GM18526 (cell line): ENCODE measurements at regions not wholly inside any gene's neighbourhood (a gene's known extent, or its start where the extent isn't known, plus 50 kb on each side); places are given as distances from the start of the nearest gene placed in this dataset.

Experiments
- POLR2A ChIP-seq: IDR thresholded peaks from 3 replicates; pipeline ENCODE4 v1.6.1; 2011; ENCODE audit not compliant: insufficient read length; ENCODE audit errors: extremely low read depth

GRCh38 chr3:168511428-168512014, 415.8 kb upstream of the GOLIM4 start:
- TF ChIP-seq POLR2A, result no peak

GRCh38 chr3:168506589-168506988, 410.9 kb upstream of the GOLIM4 start:
- no peak for TF ChIP-seq POLR2A

DNA sequence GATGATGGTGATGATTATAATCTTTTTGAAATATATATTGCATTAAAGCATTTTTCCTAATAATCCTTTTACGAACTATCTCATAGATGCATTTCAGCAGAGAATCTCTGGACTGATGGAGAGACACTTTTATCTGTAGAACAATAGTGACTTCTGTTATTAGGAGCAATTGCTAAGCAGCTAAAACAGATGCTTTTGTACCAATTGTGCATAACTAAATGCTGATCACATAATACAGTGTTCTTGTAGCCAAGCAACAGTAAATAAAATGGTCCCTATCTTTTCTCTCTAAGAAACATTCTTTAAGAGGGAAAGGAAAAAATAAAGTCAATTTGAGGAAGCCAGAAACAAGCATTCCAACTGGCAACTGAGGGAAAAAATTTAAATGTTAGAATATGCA, 405.8 kb upstream of the GOLIM4 start:
- TF ChIP-seq POLR2A, result no peak

DNA sequence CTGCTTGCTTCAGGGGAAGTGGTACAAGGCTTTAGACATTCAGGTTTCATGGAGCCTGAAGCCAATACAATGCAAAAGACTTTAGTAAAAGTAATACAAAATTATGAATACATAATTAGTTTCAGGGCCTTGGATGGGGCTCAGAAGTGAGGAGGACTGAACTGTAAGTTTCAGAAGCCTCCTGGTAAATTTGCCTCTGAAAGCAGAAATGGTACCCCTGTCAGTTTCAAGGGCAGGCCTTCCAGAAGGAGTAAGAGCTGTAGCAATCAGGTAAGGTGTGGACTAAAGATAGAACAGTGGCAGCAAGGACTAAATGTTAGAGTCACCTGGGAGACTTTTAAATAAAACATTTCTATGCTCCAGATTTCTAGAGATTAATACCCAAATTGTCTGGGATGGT, 402.5 kb upstream of the GOLIM4 start:
- no peak for TF ChIP-seq POLR2A

DNA sequence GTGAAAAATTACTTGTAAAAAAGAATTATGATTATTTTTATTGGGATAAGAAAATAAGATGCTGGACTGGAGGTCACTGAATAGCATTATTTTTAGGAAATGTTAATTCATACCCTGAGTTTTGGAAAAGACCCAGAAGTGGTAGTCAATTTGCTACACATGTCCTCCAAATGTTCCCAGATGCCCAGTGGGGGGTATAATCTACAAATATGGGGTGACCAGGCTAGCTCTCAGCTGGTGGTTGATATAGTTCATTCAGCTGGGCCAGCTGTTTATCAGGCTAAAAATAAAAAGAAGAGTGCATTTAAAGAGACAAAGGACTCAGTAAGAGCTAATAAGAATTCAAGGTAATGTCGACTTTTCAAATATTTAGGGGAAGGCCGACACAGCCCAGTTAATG, 402.0 kb upstream of the GOLIM4 start:
- no peak for TF ChIP-seq POLR2A

DNA sequence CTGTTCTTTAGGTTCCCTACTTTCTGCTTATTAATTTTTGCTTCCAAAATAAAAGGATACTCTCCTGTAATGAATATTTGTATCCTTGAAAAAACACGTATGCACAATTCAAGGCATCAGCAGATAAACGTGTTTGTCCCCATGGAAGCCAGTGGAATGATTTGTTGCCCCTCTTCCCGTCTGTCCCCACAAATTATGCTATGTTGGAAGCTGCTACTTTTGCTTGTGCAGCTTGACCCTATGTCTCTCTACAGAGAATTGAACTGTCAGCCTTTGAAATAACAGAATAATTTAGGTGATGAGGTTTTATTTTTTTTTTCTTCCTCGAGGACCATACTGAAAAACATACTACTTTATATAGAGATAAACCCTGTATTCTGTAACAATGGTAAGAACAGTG, 401.5 kb upstream of the GOLIM4 start:
- no peak for TF ChIP-seq POLR2A

- TF ChIP-seq POLR2A, result no peak
Measured at GRCh38 chr3:168495932-168496331, 400.2 kb upstream of the GOLIM4 start.

- no peak for TF ChIP-seq POLR2A
Measured at GRCh38 chr3:168495270-168495669, 399.5 kb upstream of the GOLIM4 start.

DNA sequence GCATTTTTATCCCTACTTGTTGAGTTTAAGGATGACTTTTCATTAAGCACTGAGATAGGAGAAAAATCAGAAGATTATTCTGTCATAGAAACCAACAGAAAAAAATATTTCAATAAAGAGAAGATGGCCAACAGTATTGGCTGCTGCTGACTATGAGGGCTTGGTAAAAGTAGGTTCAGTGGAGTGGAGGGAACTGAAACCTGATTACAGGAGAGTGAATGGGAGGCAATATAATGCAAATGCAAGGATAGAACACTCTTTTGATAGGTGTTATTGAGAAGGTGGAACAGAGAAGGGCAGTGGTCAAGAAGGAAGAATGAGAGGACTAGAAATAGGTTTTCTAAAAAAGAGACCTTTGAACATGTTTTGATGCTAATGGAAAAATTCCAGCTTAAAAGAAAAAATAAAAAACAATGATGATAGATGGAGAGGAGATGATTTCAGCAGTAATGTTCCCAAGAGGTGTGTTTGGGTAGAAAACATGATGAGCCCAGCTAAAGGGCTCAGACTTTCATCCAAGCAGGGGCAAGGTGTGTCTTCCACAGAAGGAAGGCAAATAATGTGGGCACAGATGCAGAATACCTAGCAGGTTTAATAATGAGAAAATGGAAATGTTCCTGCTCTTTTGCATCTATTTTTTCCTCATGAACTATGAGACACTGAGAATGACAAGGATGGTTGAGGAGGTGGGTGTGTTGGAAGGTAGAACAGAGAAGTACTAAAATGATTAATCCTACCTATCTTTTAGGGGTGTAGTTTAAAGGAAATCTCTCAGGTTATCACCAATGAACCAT, 397.9 kb upstream of the GOLIM4 start:
- TF ChIP-seq POLR2A, result no peak

GRCh38 chr3:168490981-168491380, 395.3 kb upstream of the GOLIM4 start:
- no peak for TF ChIP-seq POLR2A

GRCh38 chr3:168489301-168489700, 393.6 kb upstream of the GOLIM4 start:
- TF ChIP-seq POLR2A, result no peak

DNA sequence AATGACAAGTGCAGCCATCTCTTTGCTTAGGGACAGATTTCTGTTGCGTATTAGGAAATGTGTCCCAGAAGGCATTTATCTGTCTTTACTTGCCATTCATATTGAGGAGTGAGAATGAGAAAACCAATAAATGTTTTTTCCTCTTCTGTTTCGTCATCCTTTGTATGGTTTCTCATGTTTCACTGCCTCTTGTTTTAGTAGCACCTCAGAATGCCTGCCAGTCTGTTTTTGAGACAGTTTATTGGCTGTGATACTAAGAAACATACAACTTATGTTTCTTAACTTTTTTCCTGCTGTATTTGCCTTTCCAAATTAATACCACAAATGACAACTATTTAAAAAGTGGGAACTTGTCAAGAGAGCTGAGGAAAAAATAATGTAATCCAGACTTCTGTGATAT, 390.2 kb upstream of the GOLIM4 start:
- TF ChIP-seq POLR2A, result no peak

DNA sequence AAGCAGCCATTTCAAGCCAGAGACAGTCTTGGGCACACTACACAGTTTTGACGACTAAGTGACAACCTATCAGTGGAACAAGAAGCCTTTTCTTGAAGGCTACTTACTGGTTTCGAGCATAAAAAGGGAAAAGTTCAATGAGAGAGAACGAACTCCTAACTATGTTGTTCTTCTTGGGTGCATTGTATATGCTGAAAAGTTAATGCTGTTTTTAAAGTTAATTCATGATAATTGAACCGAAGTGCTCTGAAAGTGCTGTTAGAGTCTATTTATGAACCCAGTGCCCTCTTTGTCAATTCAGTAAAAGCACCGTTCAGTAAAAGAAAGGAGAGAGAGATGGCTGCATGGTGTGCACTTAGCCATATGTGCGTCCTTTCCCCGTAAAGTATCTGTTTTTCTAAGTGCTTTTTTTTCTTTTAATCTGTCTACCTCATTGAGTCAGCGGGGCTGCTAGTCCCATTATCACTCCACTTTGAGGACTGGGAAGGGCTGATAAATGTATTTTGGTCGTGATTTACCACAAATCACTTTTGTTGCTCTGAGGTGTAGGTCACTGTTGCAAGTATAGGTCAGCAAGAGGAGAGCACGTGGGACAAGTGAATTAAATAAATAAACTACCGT, 380.7 kb upstream of the GOLIM4 start:
- no peak for TF ChIP-seq POLR2A

GRCh38 chr3:168475704-168476103, 380.0 kb upstream of the GOLIM4 start:
- TF ChIP-seq POLR2A, result no peak

- TF ChIP-seq POLR2A, result no peak
Measured at GRCh38 chr3:168473334-168473890, 377.7 kb upstream of the GOLIM4 start.

DNA sequence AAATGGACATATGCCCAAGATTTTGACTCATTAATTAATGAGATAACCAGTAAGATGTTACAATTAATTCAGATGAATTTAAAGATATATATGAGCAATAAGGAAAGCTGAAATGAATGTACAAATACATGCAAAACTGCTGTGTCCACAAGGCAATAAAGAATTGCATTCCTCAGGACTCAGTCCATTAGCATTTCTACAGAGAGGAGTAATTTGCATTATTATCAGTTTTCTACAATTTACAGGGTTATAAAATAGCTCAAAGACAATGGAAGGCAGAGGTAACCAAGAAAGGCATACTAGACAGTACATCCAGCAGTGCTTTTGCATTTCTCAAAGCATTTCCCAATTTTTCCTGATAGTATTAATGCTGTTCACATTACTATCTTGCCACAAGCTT, 377.1 kb upstream of the GOLIM4 start:
- TF ChIP-seq POLR2A, result no peak

DNA sequence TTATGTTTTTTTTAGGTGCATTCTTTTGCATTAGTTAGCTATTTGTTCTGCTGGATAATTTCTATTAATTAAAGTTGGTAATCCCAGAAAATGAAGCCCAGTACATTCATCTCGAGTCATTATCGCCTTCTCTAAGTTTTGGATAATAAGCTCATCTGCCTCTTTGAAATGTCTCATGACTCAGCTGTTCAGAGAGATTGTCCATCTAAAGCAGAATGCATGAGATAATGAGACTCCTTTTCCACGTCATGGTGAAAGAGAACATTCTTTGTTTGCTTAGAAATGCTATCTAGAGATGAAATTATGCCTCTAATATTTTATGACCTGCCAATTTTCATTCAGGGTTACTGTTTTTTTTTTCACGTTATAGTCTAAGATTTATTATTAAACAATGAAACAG, 374.7 kb upstream of the GOLIM4 start:
- no peak for TF ChIP-seq POLR2A

DNA sequence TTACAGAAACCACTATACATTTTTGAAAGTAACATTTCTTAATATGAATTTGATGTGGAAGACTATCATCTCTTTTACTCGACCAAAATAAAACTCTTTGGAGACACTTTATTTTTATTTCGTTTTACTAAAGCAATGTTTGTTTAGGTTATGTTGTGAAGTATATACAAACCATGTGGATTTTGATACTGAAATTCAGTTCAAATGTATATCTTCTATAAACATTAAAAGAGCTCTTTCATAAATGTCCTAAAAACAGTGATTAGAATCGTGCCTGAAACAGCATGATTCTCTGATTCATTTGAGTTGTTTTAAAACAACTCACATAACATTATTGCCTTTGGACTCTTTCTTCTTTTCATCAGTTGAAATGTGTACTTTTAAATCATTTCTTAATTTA, 373.7 kb upstream of the GOLIM4 start:
- TF ChIP-seq POLR2A, result no peak
